PC-9 (cell line): ENCODE measurements at regions not wholly inside any gene's neighbourhood (a gene's known extent, or its start where the extent isn't known, plus 50 kb on each side); places are given as distances from the start of the nearest gene placed in this dataset.

ENCODE experiments used
- BruUV-seq: library from RNA; stranded (reverse); fragments of 400-500 nt; replicated peaks from 2 replicates; lab custom pipeline; 2021; lab: Mats Ljungman, UMichigan
- CTCF ChIA-PET: fragments of 300-600 bp; sonication (Branson Sonifier 250); formaldehyde crosslinking; loops from one replicate; lab custom pipeline; 2022; ENCODE audit warnings: antibody characterized with exemption; lab: Charles Lee
- POLR2A ChIA-PET: fragments of 300-600 bp; sonication (Branson Sonifier 250); formaldehyde crosslinking; loops from one replicate; lab custom pipeline; 2022; ENCODE audit warnings: antibody characterized with exemption; ENCODE audit not compliant: unreplicated experiment; lab: Charles Lee
- DNase-seq, 2 experiments: peaks; one replicate each; pipeline versions ENCODE4 v3.0.0 to v3.0.0-alpha.2; 2015 to 2022; ENCODE audit warnings: mixed read lengths in 1 of 2
- H2AFZ ChIP-seq: fragments of 200-600 bp; sonication (generic); 2 replicates; pipeline ENCODE4 v1.8.1; 2017; ENCODE audit warnings: antibody characterized with exemption
- H3F3A ChIP-seq: fragments of 200-600 bp; sonication (generic); 2 replicates; pipeline ENCODE4 v1.8.1; 2017; ENCODE audit warnings: antibody characterized with exemption, mild to moderate bottlenecking, low read depth; ENCODE audit not compliant: insufficient read depth
- H3K27ac ChIP-seq: fragments of 200-600 bp; sonication (generic); 2 replicates; pipeline ENCODE4 v1.6.1; 2016; ENCODE audit warnings: mixed run types
- H3K27me3 ChIP-seq: fragments of 200-600 bp; sonication (generic); 2 replicates; pipeline ENCODE4 v1.6.1; 2016; ENCODE audit warnings: low read depth, mixed run types; ENCODE audit not compliant: insufficient read depth
- H3K36me3 ChIP-seq: fragments of 200-600 bp; sonication (generic); 2 replicates; pipeline ENCODE4 v1.6.1; 2016; ENCODE audit warnings: low read depth, mixed run types
- H3K4me1 ChIP-seq: fragments of 200-600 bp; sonication (generic); replicated peaks from 2 replicates; pipeline ENCODE4 v1.6.1; 2016; ENCODE audit warnings: mixed run types; ENCODE audit not compliant: insufficient read depth
- H3K4me2 ChIP-seq: fragments of 200-600 bp; sonication (generic); 2 replicates; pipeline ENCODE4 v1.6.1; 2017; ENCODE audit warnings: mixed run types
- H3K4me3 ChIP-seq: fragments of 200-600 bp; sonication (generic); 2 replicates; pipeline ENCODE4 v1.6.1; 2016; ENCODE audit warnings: mixed run types
- H3K79me2 ChIP-seq: fragments of 200-600 bp; sonication (generic); 2 replicates; pipeline ENCODE4 v1.6.1; 2017; ENCODE audit warnings: low read depth, mixed run types
- H3K9me2 ChIP-seq: fragments of 200-600 bp; sonication (generic); 2 replicates; pipeline ENCODE4 v1.8.1; 2017; ENCODE audit warnings: mild to moderate bottlenecking; ENCODE audit not compliant: insufficient read depth
- H3K9me3 ChIP-seq: fragments of 200-600 bp; sonication (generic); 2 replicates; pipeline ENCODE4 v1.8.1; 2016; ENCODE audit warnings: low read depth; ENCODE audit not compliant: insufficient read depth
- H4K20me1 ChIP-seq: fragments of 200-600 bp; sonication (generic); 2 replicates; pipeline ENCODE4 v1.8.1; 2017; ENCODE audit not compliant: insufficient read depth
- CTCF ChIP-seq: fragments of 200-600 bp; sonication (generic); conservative IDR thresholded peaks from 2 replicates; pipeline ENCODE4 v1.6.1; 2017; ENCODE audit warnings: mixed run types, antibody characterized with exemption, mild to moderate bottlenecking, moderate library complexity
- EZH2 ChIP-seq: fragments of 200-600 bp; sonication (generic); IDR thresholded peaks from 2 replicates; pipeline ENCODE4 v1.8.0; 2017; ENCODE audit warnings: antibody characterized with exemption, low read depth
- intact Hi-C: fragments of 100-400 bp; cut with micrococcal nuclease; formaldehyde crosslinking; loops from one replicate; pipeline ENCODE4 v1.10.0; 2022; ENCODE audit not compliant: unreplicated experiment

- Histone ChIP-seq H3K27me3 (no peaks in the 10 kb centered on the region), H3K9me2 (no peaks in the 10 kb centered on the region), H2AFZ (no peak overlapping the region), H3K9me3 (no peaks in the 10 kb centered on the region), H3K4me1 (no peaks in the 10 kb centered on the region), H3K36me3 (no peaks in the 10 kb centered on the region), H4K20me1 (no peaks in the 10 kb centered on the region), H3F3A (no peaks in the 10 kb centered on the region), H3K4me3 (no peak overlapping the region), H3K4me2 (no peak overlapping the region), H3K79me2 (no peaks in the 10 kb centered on the region), H3K27ac (no peak overlapping the region)
- BruUV-seq, result no TSS peak
- no peak for DNase-seq
- CTCF ChIA-PET, result no interaction called here
- POLR2A ChIA-PET, result no interaction called here
- TF ChIP-seq CTCF (no peak), EZH2 (no peak)
- intact Hi-C loops, result no loop called here
Observed at GRCh38 chr5:98144116-98144515, 629.3 kb upstream of the RGMB start.

GRCh38 chr5:98144710-98145109 is 628.8 kb upstream of the RGMB start:
- H3K9me2 ChIP-seq, result no peaks in the 10 kb centered on the region
- H4K20me1 ChIP-seq, result no peaks in the 10 kb centered on the region
- H2AFZ ChIP-seq, result no peak overlapping the region; the same call in 1 of the 2 replicates
- POLR2A ChIA-PET, result no interaction called here
- no peaks in the 10 kb centered on the region for H3K79me2 ChIP-seq
- H3F3A ChIP-seq, result no peaks in the 10 kb centered on the region
- no peak for DNase-seq
- H3K27ac ChIP-seq, result no peak overlapping the region
- H3K27me3 ChIP-seq, result no peaks in the 10 kb centered on the region
- no TSS peak for BruUV-seq
- H3K36me3 ChIP-seq, result no peaks in the 10 kb centered on the region
- H3K4me1 ChIP-seq, result no peaks in the 10 kb centered on the region
- intact Hi-C loops, result no loop called here
- H3K4me3 ChIP-seq, result no peak overlapping the region
- no peaks in the 10 kb centered on the region for H3K9me3 ChIP-seq
- TF ChIP-seq EZH2 (no peak), CTCF (no peak)
- H3K4me2 ChIP-seq, result no peak overlapping the region
- CTCF ChIA-PET, result no interaction called here

GRCh38 chr5:98157368-98157767 is 616.1 kb upstream of the RGMB start:
- DNase-seq, result no peak
- H2AFZ ChIP-seq, result no peak overlapping the region
- H3K27ac ChIP-seq, result no peak overlapping the region
- H3K9me2 ChIP-seq, result no peaks in the 10 kb centered on the region; the same call in 1 of the 2 replicates
- no peak overlapping the region for H3K4me2 ChIP-seq
- TF ChIP-seq EZH2 (no peak), CTCF (no peak)
- H3K4me1 ChIP-seq, result no peaks in the 10 kb centered on the region
- no peaks in the 10 kb centered on the region for H3K27me3 ChIP-seq
- H3F3A ChIP-seq, result no peaks in the 10 kb centered on the region
- H4K20me1 ChIP-seq, result no peaks in the 10 kb centered on the region
- no peaks in the 10 kb centered on the region for H3K79me2 ChIP-seq
- POLR2A ChIA-PET, result no interaction called here
- CTCF ChIA-PET, result no interaction called here
- no peak overlapping the region for H3K4me3 ChIP-seq
- BruUV-seq, result no TSS peak
- intact Hi-C loops, result no loop called here
- no peaks in the 10 kb centered on the region for H3K36me3 ChIP-seq
- H3K9me3 ChIP-seq, result no peaks in the 10 kb centered on the region
